Panc1 (cell line): ENCODE measurements at regions not wholly inside any gene's neighbourhood (a gene's known extent, or its start where the extent isn't known, plus 50 kb on each side); places are given as distances from the start of the nearest gene placed in this dataset.

Experiments
- CTCF ChIP-seq: fragments of 450-650 bp; IDR thresholded peaks from 2 replicates; pipeline ENCODE4 v1.5.1; 2017; ENCODE audit warnings: mild to moderate bottlenecking
- POLR2AphosphoS5 ChIP-seq: IDR thresholded peaks from 2 replicates; pipeline ENCODE4 v1.6.1; 2012; ENCODE audit warnings: mild to moderate bottlenecking, low read depth, low read length, moderate library complexity
- REST ChIP-seq, 2 experiments: IDR thresholded peaks; 2 replicates each; pipeline ENCODE4 v1.6.1; 2011 to 2012; ENCODE audit warnings: low read depth in 2 of 2, control low read depth in 1 of 2, low read length in 1 of 2, mild to moderate bottlenecking in 1 of 2, moderate library complexity in 1 of 2; ENCODE audit not compliant: insufficient read depth in 1 of 2
- TCF7L2 ChIP-seq: IDR thresholded peaks from 2 replicates; pipeline ENCODE4 v1.6.1; 2011; ENCODE audit warnings: mild to moderate bottlenecking, low read depth, low read length, inconsistent platforms

GRCh38 chr4:138488533-138488932, 246.4 kb upstream of the SLC7A11 start:
- TF ChIP-seq CTCF (no peak), TCF7L2 (no peak), POLR2AphosphoS5 (no peak), REST (IDR thresholded peaks at IDR 0.05; ENCODE audit: insufficient read depth in 1 of 2, low read depth in 2 of 2, low read length in 1 of 2) (no peak)
